ENCODE measurements at regions not wholly inside any gene's neighbourhood (a gene's known extent, or its start where the extent isn't known, plus 50 kb on each side); places are given as distances from the start of the nearest gene placed in this dataset.
"Not testable (repeated sequence)": the region's sequence is repeated elsewhere in the genome, so short reads cannot be mapped to it uniquely, and the experiment has no call there.

GRCh38 chr18:997499-997898, 92.8 kb downstream of the ADCYAP1 start:
- no peak for DNase-seq

GRCh38 chr18:998936-999335, 94.3 kb downstream of the ADCYAP1 start:
- no peak for DNase-seq

- no peak for DNase-seq
These were observed 98.0 kb downstream of the ADCYAP1 start for GRCh38 chr18:1002653-1003178.

- no peak for DNase-seq
These were observed 98.8 kb downstream of the ADCYAP1 start for GRCh38 chr18:1003499-1003898.

GRCh38 chr18:1006304-1006703, 101.6 kb downstream of the ADCYAP1 start:
- no peak for DNase-seq

GRCh38 chr18:1006965-1007364, 102.3 kb downstream of the ADCYAP1 start:
- DNase-seq = no peak

- no peak for DNase-seq
These were observed 106.7 kb downstream of the ADCYAP1 start for GRCh38 chr18:1011349-1011748.

GRCh38 chr18:1012775-1013174, 108.1 kb downstream of the ADCYAP1 start:
- no peak for DNase-seq

GRCh38 chr18:1013951-1014350, 109.3 kb downstream of the ADCYAP1 start:
- no peak for DNase-seq

- DNase-seq = no peak
These were observed 109.8 kb downstream of the ADCYAP1 start for GRCh38 chr18:1014509-1014908.

GRCh38 chr18:1014951-1015624, 110.4 kb downstream of the ADCYAP1 start:
- DNase-seq = no peak

GRCh38 chr18:1015777-1016176, 111.1 kb downstream of the ADCYAP1 start:
- DNase-seq = no peak

- DNase-seq = no peak
These were observed 112.8 kb downstream of the ADCYAP1 start for GRCh38 chr18:1017227-1018058.

- peak; percentile 50 for DNase-seq
These were observed 113.6 kb downstream of the ADCYAP1 start for GRCh38 chr18:1018181-1018681.

GRCh38 chr18:1019191-1019590, 114.5 kb downstream of the ADCYAP1 start:
- DNase-seq = peak; percentile 58

GRCh38 chr18:1020731-1021344, 116.2 kb downstream of the ADCYAP1 start:
- no peak for DNase-seq

- DNase-seq = no peak
These were observed 122.3 kb downstream of the ADCYAP1 start for GRCh38 chr18:1026930-1027329.

- DNase-seq = not testable (repeated sequence)
These were observed 128.4 kb downstream of the ADCYAP1 start for GRCh38 chr18:1033092-1033491.

- no peak for DNase-seq
These were observed 130.3 kb downstream of the ADCYAP1 start for GRCh38 chr18:1034971-1035370.

GRCh38 chr18:1036926-1037325, 132.3 kb downstream of the ADCYAP1 start:
- no peak for DNase-seq

GRCh38 chr18:1037776-1038175, 133.1 kb downstream of the ADCYAP1 start:
- no peak for DNase-seq

GRCh38 chr18:1039421-1039820, 134.8 kb downstream of the ADCYAP1 start:
- DNase-seq = no peak

- DNase-seq = not testable (repeated sequence)
These were observed 138.4 kb downstream of the ADCYAP1 start for GRCh38 chr18:1043039-1043438.
